Neural cell (in vitro differentiated cells): ENCODE measurements at regions not wholly inside any gene's neighbourhood (a gene's known extent, or its start where the extent isn't known, plus 50 kb on each side); places are given as distances from the start of the nearest gene placed in this dataset.

Experiments
- CTCF ChIP-seq: fragments of 450-650 bp; IDR thresholded peaks from 2 replicates; pipeline ENCODE4 v1.5.1; 2014; ENCODE audit warnings: antibody characterized with exemption, mild to moderate bottlenecking, moderate library complexity; ENCODE audit not compliant: poor library complexity, severe bottlenecking
- EP300 ChIP-seq: fragments of 450-650 bp; conservative IDR thresholded peaks from 2 replicates; pipeline ENCODE4 v1.6.1; 2014; ENCODE audit warnings: antibody characterized with exemption, mild to moderate bottlenecking, moderate library complexity; ENCODE audit not compliant: poor library complexity, severe bottlenecking
- EZH2 ChIP-seq: fragments of 200-600, 300-800 bp; shearing (Covaris generic), sonication (generic); IDR thresholded peaks from 2 replicates; pipeline ENCODE4 v1.6.1; 2014; ENCODE audit warnings: antibody characterized with exemption, low read length, borderline replicate concordance, mild to moderate bottlenecking; ENCODE audit not compliant: insufficient read depth, poor library complexity, severe bottlenecking
- POLR2AphosphoS5 ChIP-seq: IDR thresholded peaks from 2 replicates; pipeline ENCODE4 v1.6.1; 2012
- RAD21 ChIP-seq: fragments of 450-650 bp; conservative IDR thresholded peaks from 2 replicates; pipeline ENCODE4 v1.6.1; 2014; ENCODE audit warnings: antibody characterized with exemption, mild to moderate bottlenecking, moderate library complexity
- SMC3 ChIP-seq: fragments of 450-650 bp; conservative IDR thresholded peaks from 2 replicates; pipeline ENCODE4 v1.6.1; 2014; ENCODE audit warnings: antibody characterized with exemption, mild to moderate bottlenecking, moderate library complexity; ENCODE audit not compliant: poor library complexity
- TAF1 ChIP-seq: IDR thresholded peaks from 2 replicates; pipeline ENCODE4 v1.6.1; 2012; ENCODE audit warnings: low read depth
- TF ChIP-seq, protein P1 (sequence below): IDR thresholded peaks from 2 replicates; pipeline ENCODE4 v1.6.1; 2012; ENCODE audit warnings: borderline replicate concordance

GRCh38 chr3:22225161-22225560 is 474.2 kb upstream of the ZNF385D start:
- TF ChIP-seq CTCF (no peak), RAD21 (no peak), POLR2AphosphoS5 (no peak), EZH2 (no peak), EP300 (no peak), SMC3 (no peak), TAF1 (no peak)
- TF ChIP-seq, protein P1, sequence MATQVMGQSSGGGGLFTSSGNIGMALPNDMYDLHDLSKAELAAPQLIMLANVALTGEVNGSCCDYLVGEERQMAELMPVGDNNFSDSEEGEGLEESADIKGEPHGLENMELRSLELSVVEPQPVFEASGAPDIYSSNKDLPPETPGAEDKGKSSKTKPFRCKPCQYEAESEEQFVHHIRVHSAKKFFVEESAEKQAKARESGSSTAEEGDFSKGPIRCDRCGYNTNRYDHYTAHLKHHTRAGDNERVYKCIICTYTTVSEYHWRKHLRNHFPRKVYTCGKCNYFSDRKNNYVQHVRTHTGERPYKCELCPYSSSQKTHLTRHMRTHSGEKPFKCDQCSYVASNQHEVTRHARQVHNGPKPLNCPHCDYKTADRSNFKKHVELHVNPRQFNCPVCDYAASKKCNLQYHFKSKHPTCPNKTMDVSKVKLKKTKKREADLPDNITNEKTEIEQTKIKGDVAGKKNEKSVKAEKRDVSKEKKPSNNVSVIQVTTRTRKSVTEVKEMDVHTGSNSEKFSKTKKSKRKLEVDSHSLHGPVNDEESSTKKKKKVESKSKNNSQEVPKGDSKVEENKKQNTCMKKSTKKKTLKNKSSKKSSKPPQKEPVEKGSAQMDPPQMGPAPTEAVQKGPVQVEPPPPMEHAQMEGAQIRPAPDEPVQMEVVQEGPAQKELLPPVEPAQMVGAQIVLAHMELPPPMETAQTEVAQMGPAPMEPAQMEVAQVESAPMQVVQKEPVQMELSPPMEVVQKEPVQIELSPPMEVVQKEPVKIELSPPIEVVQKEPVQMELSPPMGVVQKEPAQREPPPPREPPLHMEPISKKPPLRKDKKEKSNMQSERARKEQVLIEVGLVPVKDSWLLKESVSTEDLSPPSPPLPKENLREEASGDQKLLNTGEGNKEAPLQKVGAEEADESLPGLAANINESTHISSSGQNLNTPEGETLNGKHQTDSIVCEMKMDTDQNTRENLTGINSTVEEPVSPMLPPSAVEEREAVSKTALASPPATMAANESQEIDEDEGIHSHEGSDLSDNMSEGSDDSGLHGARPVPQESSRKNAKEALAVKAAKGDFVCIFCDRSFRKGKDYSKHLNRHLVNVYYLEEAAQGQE = no peak
